GM12878 (cell line): ENCODE measurements at regions not wholly inside any gene's neighbourhood (a gene's known extent, or its start where the extent isn't known, plus 50 kb on each side); places are given as distances from the start of the nearest gene placed in this dataset.

Experiments
- CTCF ChIP-seq, 3 experiments: IDR thresholded peaks in 2 of 3; conservative IDR thresholded peaks in 1 of 3; 2 replicates each; pipeline ENCODE4 v1.5.1; 2011; ENCODE audit warnings: low read depth in 3 of 3, low read length in 3 of 3, mild to moderate bottlenecking in 3 of 3, control low read depth in 2 of 3, moderate library complexity in 2 of 3, inconsistent platforms in 1 of 3, mixed read lengths in 1 of 3; ENCODE audit not compliant: control insufficient read depth in 2 of 3, insufficient read depth in 1 of 3; ENCODE audit errors: extremely low read depth in 1 of 3
- GATAD2B ChIP-seq: fragments of 450-650 bp; conservative IDR thresholded peaks from 2 replicates; pipeline ENCODE4 v1.6.1; 2017; ENCODE audit warnings: low read depth, mild to moderate bottlenecking, moderate library complexity
- RCOR1 ChIP-seq: conservative IDR thresholded peaks from 2 replicates; pipeline ENCODE4 v1.6.1; 2012; ENCODE audit warnings: low read depth, low read length, improper control_type of control experiment
- SP1 ChIP-seq: IDR thresholded peaks from one replicate; pipeline ENCODE4 v1.6.1; 2011; ENCODE audit warnings: low read depth, low read length
- SREBF1 ChIP-seq: IDR thresholded peaks from 2 replicates; pipeline ENCODE4 v1.6.1; 2012; ENCODE audit warnings: mild to moderate bottlenecking, low read length
- TAF1 ChIP-seq: IDR thresholded peaks from 2 replicates; pipeline ENCODE4 v1.6.1; 2011; ENCODE audit warnings: mild to moderate bottlenecking, low read depth, low read length, borderline replicate concordance
- USF2 ChIP-seq: IDR thresholded peaks from 2 replicates; pipeline ENCODE4 v1.6.1; 2011; ENCODE audit warnings: low read depth, low read length, improper control_type of control experiment, borderline replicate concordance

- TF ChIP-seq USF2 = no peak
- no peak for TF ChIP-seq RCOR1
- no peak for TF ChIP-seq TAF1
- no peak for TF ChIP-seq SP1
- no peak for TF ChIP-seq SREBF1
- no peak for TF ChIP-seq GATAD2B
- no peak for TF ChIP-seq CTCF (IDR thresholded peaks at IDR 0.05 in 2 of 3, conservative IDR thresholded peaks at IDR 0.05 in 1 of 3; ENCODE audit: control insufficient read depth in 2 of 3, extremely low read depth in 1 of 3, insufficient read depth in 1 of 3, low read depth in 3 of 3, low read length in 3 of 3)
Measured at GRCh38 chr20:50331469-50332363, 141.1 kb downstream of the CEBPB start.
